ENCODE measurements at regions not wholly inside any gene's neighbourhood (a gene's known extent, or its start where the extent isn't known, plus 50 kb on each side); places are given as distances from the start of the nearest gene placed in this dataset.

- 86% methylated on average over 2 of the region's 2 CpGs; no CpG with 5 or more reads in 1 of the 2 experiments for WGBS, 2 experiments (ENCODE audit: extremely low coverage in 1 of 2, insufficient coverage in 1 of 2, insufficient read length in 1 of 2, insufficient replicate concordance in 2 of 2, low coverage in 1 of 2, low lambda C conversion rate in 2 of 2, missing lambda C conversion rate in 1 of 2)
- POLR2A ChIA-PET (ENCODE audit: partially characterized antibody), result no interaction called here
- H4K91ac ChIP-seq (replicated peaks; ENCODE audit: insufficient read length, low read length), result no peak overlapping the region
- TF ChIP-seq RNF2 (IDR thresholded peaks at IDR 0.05; ENCODE audit: borderline replicate concordance, low read depth, low read length, missing control alignments, poor library complexity, severe bottlenecking), result no peak
Measured at GRCh38 chr11:22467741-22468140, 129.6 kb downstream of the SLC17A6 start.

More at GRCh38 chr11:22467741-22468140, 129.6 kb downstream of the SLC17A6 start:
- Histone ChIP-seq H2BK5ac (ENCODE audit: low read depth, low read length) (no peak overlapping the region), H2BK15ac (ENCODE audit: low read length) (no peak overlapping the region), H2BK20ac (ENCODE audit: low read length) (no peak overlapping the region), H3K27ac (ENCODE audit: low read depth, low read length) (no peak overlapping the region), H4K8ac (ENCODE audit: extremely low read depth, insufficient read depth, low read length) (no peak overlapping the region), H3K4me1 (replicated peaks in 1 of 4; ENCODE audit: control insufficient read depth in 3 of 4, insufficient read depth in 4 of 4, low read length in 3 of 4) (no peaks in the 10 kb centered on the region), H2AK5ac (ENCODE audit: low read depth, low read length) (no peak overlapping the region), H3K79me1 (ENCODE audit: low read depth, low read length) (no peaks in the 10 kb centered on the region), H3K4me3 (ENCODE audit: extremely low read depth in 1 of 4, insufficient read depth in 2 of 4, low read depth in 3 of 4, low read length in 4 of 4) (no peak overlapping the region), H3K4ac (replicated peaks; ENCODE audit: insufficient read length, low read depth, low read length) (no peak overlapping the region), H4K20me1 (replicated peaks in 1 of 2; ENCODE audit: control insufficient read depth in 1 of 2, insufficient read depth in 2 of 2, low read length in 2 of 2) (no peaks in the 10 kb centered on the region), H3K79me2 (ENCODE audit: control insufficient read depth in 1 of 2, insufficient read depth in 2 of 2, low read length in 2 of 2) (no peaks in the 10 kb centered on the region), H3K18ac (ENCODE audit: extremely low read depth, low read length) (no peak overlapping the region), H3K9ac (replicated peaks in 1 of 4; ENCODE audit: extremely low read depth in 1 of 4, low read depth in 3 of 4, low read length in 3 of 4) (no peak overlapping the region), H4K5ac (ENCODE audit: insufficient read length, low read depth, low read length) (no peak overlapping the region), H3K4me2 (ENCODE audit: insufficient read depth in 1 of 2, low read depth in 2 of 2, low read length in 2 of 2) (no peak overlapping the region), H3K56ac (replicated peaks; ENCODE audit: insufficient read length, low read depth, low read length) (no peak overlapping the region), H3K23ac (ENCODE audit: insufficient read length) (no peak overlapping the region), H3K14ac (ENCODE audit: insufficient read length) (no peak overlapping the region), H3K27me3 (replicated peaks in 1 of 4; ENCODE audit: control insufficient read depth in 3 of 4, extremely low read depth in 1 of 4, insufficient read depth in 3 of 4, low read length in 3 of 4) (no peaks in the 10 kb centered on the region), H2BK120ac (replicated peaks; ENCODE audit: low read depth, low read length) (no peak overlapping the region), H3K36me3 (ENCODE audit: control insufficient read depth in 2 of 4, insufficient read depth in 4 of 4, low read length in 3 of 4) (no peaks in the 10 kb centered on the region), H3K23me2 (ENCODE audit: low read depth, low read length) (no peaks in the 10 kb centered on the region), H3K9me3 (ENCODE audit: insufficient read depth in 2 of 2, low read depth in 1 of 2, low read length in 1 of 2) (no peaks in the 10 kb centered on the region), H2AFZ (ENCODE audit: low read length) (no peak overlapping the region), H2BK12ac (ENCODE audit: low read depth, low read length) (no peak overlapping the region)
- DNase-seq (ENCODE audit: low read depth in 1 of 2, low spot score in 2 of 2) (no peak), FAIRE-seq (no peak)
- CTCF ChIA-PET (ENCODE audit: partially characterized antibody), result no interaction called here

Data from H1 (cell line).